ENCODE measurements at regions not wholly inside any gene's neighbourhood (a gene's known extent, or its start where the extent isn't known, plus 50 kb on each side); places are given as distances from the start of the nearest gene placed in this dataset.

DNA sequence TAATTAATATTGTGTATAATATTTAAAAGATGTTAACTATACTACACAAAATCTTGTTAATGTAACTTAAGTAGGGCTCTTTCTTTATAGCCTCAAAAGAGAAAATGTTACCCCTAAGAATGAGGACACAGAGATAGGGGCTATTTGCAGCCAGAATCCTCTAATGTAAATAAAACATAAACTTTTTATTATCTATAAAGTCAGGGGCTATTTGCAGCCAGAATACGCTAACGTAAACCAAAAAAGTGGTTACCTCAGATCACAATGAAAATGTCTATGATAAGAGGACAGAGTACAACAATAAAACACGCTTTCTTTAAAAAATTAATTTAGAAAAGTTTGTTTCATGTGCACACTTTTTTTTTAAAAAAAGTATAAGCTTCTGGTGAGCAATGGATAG is 229.9 kb upstream of the PITX2 start:
- no peak overlapping the region for H3K4me3 ChIP-seq
- peaks cover 0 to 4% (median 0%) of the 10 kb centered on the region in 7 donors for H3K27me3 ChIP-seq
- no peak for DNase-seq
- peaks cover 0 to 3% (median 0%) of the 10 kb centered on the region in 9 donors for H3K4me1 ChIP-seq
- H3K27ac ChIP-seq, result no peak overlapping the region
- ATAC-seq, result no peak
- TF ChIP-seq, protein P1, sequence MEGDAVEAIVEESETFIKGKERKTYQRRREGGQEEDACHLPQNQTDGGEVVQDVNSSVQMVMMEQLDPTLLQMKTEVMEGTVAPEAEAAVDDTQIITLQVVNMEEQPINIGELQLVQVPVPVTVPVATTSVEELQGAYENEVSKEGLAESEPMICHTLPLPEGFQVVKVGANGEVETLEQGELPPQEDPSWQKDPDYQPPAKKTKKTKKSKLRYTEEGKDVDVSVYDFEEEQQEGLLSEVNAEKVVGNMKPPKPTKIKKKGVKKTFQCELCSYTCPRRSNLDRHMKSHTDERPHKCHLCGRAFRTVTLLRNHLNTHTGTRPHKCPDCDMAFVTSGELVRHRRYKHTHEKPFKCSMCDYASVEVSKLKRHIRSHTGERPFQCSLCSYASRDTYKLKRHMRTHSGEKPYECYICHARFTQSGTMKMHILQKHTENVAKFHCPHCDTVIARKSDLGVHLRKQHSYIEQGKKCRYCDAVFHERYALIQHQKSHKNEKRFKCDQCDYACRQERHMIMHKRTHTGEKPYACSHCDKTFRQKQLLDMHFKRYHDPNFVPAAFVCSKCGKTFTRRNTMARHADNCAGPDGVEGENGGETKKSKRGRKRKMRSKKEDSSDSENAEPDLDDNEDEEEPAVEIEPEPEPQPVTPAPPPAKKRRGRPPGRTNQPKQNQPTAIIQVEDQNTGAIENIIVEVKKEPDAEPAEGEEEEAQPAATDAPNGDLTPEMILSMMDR (IDR thresholded peaks at IDR 0.05), result no peak
- 95 to 96% methylated on average over 3 of the region's 3 CpGs for WGBS, 2 donors
- intact Hi-C loops (cut with DNase I), result no loop called here
- no peaks in the 10 kb centered on the region for H3K36me3 ChIP-seq
- H3K9me3 ChIP-seq, result no peaks in the 10 kb centered on the region

DNA sequence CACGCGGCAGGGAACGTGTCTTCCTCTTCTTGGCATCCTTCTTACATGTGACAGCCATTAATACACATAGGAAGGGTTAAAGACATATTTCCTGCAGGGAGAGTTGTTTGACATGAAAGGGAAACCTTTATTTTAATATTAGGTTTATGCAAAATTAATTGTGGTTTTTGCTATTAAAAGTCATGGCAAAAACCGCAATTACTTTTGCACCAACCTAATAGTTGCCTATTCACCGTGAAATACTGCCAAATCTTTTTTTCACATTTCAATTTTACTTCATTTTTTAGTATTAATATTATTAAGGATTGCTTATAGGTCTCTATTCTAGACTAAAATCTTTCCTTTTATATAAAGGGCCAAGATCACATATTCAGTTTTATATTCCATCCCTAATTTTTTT is 230.4 kb upstream of the PITX2 start:
- no peak for ATAC-seq
- no peaks in the 10 kb centered on the region for H3K36me3 ChIP-seq
- WGBS, 2 donors, result 84 to 92% methylated on average over 5 of the region's 5 CpGs

DNA sequence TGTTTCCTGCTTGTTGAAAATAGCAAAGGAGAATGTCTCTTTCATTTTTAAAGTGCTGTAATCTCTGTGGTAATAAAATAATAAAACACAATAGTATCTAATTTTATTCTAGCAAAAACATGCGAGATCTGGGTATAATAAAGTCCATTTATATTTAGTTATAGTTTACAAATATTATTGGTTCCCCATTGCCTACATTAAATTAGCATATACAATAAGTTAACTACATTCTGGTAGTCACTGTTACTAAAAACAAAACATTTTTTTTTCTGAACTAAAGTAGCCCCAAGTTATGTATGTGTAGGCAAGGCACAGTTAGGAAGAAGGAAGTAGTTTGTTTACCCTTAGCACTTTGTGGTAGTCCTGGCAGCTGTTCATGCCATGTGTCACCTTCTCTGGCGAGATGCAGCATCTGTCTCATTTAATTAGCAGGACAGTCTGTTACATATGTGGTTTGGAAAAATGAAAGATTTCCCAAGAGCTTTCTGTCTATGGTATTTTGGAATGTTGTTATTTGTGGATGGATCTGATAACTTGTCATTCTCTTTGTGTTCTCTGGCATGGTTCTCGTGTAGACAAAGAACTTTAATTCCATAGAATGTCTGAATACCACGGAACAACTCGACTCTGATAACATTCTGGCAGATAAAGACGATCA is 231.3 kb upstream of the PITX2 start:
- Histone ChIP-seq H3K9me3 (no peaks in the 10 kb centered on the region), H3K36me3 (no peaks in the 10 kb centered on the region), H3K27me3 (peaks cover 0 to 4% (median 0%) of the 10 kb centered on the region in 7 donors), H3K4me1 (peaks cover 0 to 3% (median 0%) of the 10 kb centered on the region in 9 donors), H3K27ac (no peak overlapping the region), H3K4me3 (no peak overlapping the region)
- peak in 1 of 8 donors; percentile 41 for ATAC-seq
- WGBS, 2 donors, result 26 to 27% methylated on average over 6 of the region's 6 CpGs
- no peak for DNase-seq
- TF ChIP-seq, protein P1 (IDR thresholded peaks at IDR 0.05), result no peak
- intact Hi-C loops (cut with DNase I), result no loop called here

More for the DNA sequence above, 230.4 kb upstream of the PITX2 start:
- TF ChIP-seq, protein P1 (IDR thresholded peaks at IDR 0.05), result no peak
- peaks cover 0 to 4% (median 0%) of the 10 kb centered on the region in 7 donors for H3K27me3 ChIP-seq
- H3K4me1 ChIP-seq, result peaks cover 0 to 3% (median 0%) of the 10 kb centered on the region in 9 donors
- H3K27ac ChIP-seq, result no peak overlapping the region
- intact Hi-C loops (cut with DNase I), result no loop called here
- no peak for DNase-seq
- no peaks in the 10 kb centered on the region for H3K9me3 ChIP-seq
- no peak overlapping the region for H3K4me3 ChIP-seq

DNA sequence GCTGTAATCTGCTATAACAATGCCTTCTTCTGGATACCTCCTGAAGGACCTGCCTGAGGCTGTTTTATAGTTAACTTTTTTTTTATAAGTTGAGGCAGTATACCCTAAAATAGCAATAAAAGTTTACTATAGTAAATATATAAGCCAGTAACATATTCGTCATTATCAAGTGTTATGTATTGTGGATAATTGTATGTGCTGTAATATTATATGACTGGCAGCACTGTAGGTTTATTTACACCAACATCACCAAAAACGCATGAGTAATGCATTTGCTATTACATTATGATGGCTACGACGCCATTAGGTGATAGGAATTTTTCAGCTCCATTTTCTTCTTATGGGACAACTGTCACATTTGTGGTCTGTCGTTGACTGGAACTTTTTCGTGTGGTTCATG is 237.2 kb upstream of the PITX2 start:
- no peak overlapping the region for H3K4me3 ChIP-seq
- H3K27me3 ChIP-seq, result no peaks in the 10 kb centered on the region
- no peaks in the 10 kb centered on the region for H3K36me3 ChIP-seq
- TF ChIP-seq, protein P1 (IDR thresholded peaks at IDR 0.05), result no peak
- 69 to 89% methylated on average over 6 of the region's 6 CpGs for WGBS, 2 donors
- H3K27ac ChIP-seq, result no peak overlapping the region
- H3K9me3 ChIP-seq, result no peaks in the 10 kb centered on the region
- intact Hi-C loops (cut with DNase I), result no loop called here
- no peak for ATAC-seq
- DNase-seq, result no peak
- H3K4me1 ChIP-seq, result no peaks in the 10 kb centered on the region
